Left cardiac atrium (tissue), 4 donors: ENCODE measurements at regions not wholly inside any gene's neighbourhood (a gene's known extent, or its start where the extent isn't known, plus 50 kb on each side); places are given as distances from the start of the nearest gene placed in this dataset.

Source experiments
- ATAC-seq, 2 donors: fragments of 200-7000 bp; cut with Tn5 transposase; one replicate each; pipeline ENCODE4 v1.9.1; 2020; ENCODE audit warnings: mild to moderate bottlenecking in 2 of 2, moderate library complexity in 2 of 2
- DNase-seq: peaks from one replicate; pipeline ENCODE4 v3.0.0-alpha.2; 2020
- intact Hi-C, 2 donors: fragments of 100-400 bp; cut with DNase I; formaldehyde crosslinking; loops; one replicate each; pipeline versions ENCODE4 v1.14.1 to v1.15.1; 2022 to 2023
- donor health status: DM: no; HTN: yes; CAD: no.
- donor health status: DM: no; HTN: yes; CAD: no; lungs with severe emphysema.
- donor health status: DM: yes; HTN: yes; CAD: no.
- donor health status: Dilated cardiomyopathy.

- intact Hi-C loops: loop anchor here in 1 of 2 donors (10.0 kb wide), 1 partner anchor 129 kb away; no protein-coding TSS in a partner anchor
- ATAC-seq: no peak
These were observed 125.9 kb upstream of the IRF2BP2 start for GRCh38 chr1:234735916-234736315.

GRCh38 chr1:234735476-234735875, 125.5 kb upstream of the IRF2BP2 start:
- DNase-seq: no peak
- intact Hi-C loops: loop anchor here in 1 of 2 donors (10.0 kb wide), 1 partner anchor 129 kb away; no protein-coding TSS in a partner anchor
- no peak for ATAC-seq

More at GRCh38 chr1:234735916-234736315, 125.9 kb upstream of the IRF2BP2 start:
- no peak for DNase-seq

GRCh38 chr1:234734869-234735268, 124.9 kb upstream of the IRF2BP2 start:
- intact Hi-C loops: loop anchor here in 1 of 2 donors (10.0 kb wide), 1 partner anchor 130 kb away; no protein-coding TSS in a partner anchor
- DNase-seq (no peak), ATAC-seq (no peak)

- intact Hi-C loops: loop anchor here in 1 of 2 donors (10.0 kb wide), 1 partner anchor 130 kb away; no protein-coding TSS in a partner anchor
- no peak for DNase-seq
- peak in 1 of 2 donors; percentile 31 for ATAC-seq
These were observed 124.4 kb upstream of the IRF2BP2 start for GRCh38 chr1:234734412-234734835.

GRCh38 chr1:234733427-234733826, 123.4 kb upstream of the IRF2BP2 start:
- ATAC-seq (no peak), DNase-seq (no peak)
- intact Hi-C loops: loop anchor here in 1 of 2 donors (10.0 kb wide), 1 partner anchor 131 kb away; no protein-coding TSS in a partner anchor

- ATAC-seq: no peak
- intact Hi-C loops: loop anchor here in 1 of 2 donors (10.0 kb wide), 1 partner anchor 132 kb away; no protein-coding TSS in a partner anchor
- DNase-seq: no peak
These were observed 122.9 kb upstream of the IRF2BP2 start for GRCh38 chr1:234732671-234733390.

- intact Hi-C loops: loop anchor here in 1 of 2 donors (10.0 kb wide), 1 partner anchor 133 kb away; no protein-coding TSS in a partner anchor
- ATAC-seq (no peak), DNase-seq (no peak)
These were observed 122.3 kb upstream of the IRF2BP2 start for GRCh38 chr1:234732260-234732659.

GRCh38 chr1:234731569-234732085, 121.6 kb upstream of the IRF2BP2 start:
- ATAC-seq (peak in 1 of 2 donors; percentile 42), DNase-seq (no peak)
- intact Hi-C loops: loop anchor here in 1 of 2 donors (10.0 kb wide), 1 partner anchor 133 kb away; no protein-coding TSS in a partner anchor

GRCh38 chr1:234730770-234731568, 121.0 kb upstream of the IRF2BP2 start:
- intact Hi-C loops: loop anchor here in 1 of 2 donors (10.0 kb wide), 1 partner anchor 134 kb away; no protein-coding TSS in a partner anchor
- no peak for ATAC-seq

GRCh38 chr1:234730475-234730769, 120.4 kb upstream of the IRF2BP2 start:
- intact Hi-C loops: loop anchor here in 1 of 2 donors (10.0 kb wide), 1 partner anchor 134 kb away; no protein-coding TSS in a partner anchor
- DNase-seq: no peak
- no peak for ATAC-seq

More at GRCh38 chr1:234730770-234731568, 121.0 kb upstream of the IRF2BP2 start:
- no peak for DNase-seq

- DNase-seq: no peak
- no peak for ATAC-seq
- intact Hi-C loops: loop anchor here (5.0 to 10.0 kb wide), 7 partner anchors 135 to 265 kb away; no protein-coding TSS in a partner anchor
These were observed 119.8 kb upstream of the IRF2BP2 start for GRCh38 chr1:234729561-234730474.

- DNase-seq (no peak), ATAC-seq (no peak)
- intact Hi-C loops: loop anchor here (5.0 to 10.0 kb wide), 6 partner anchors 156 to 266 kb away; no protein-coding TSS in a partner anchor
These were observed 118.8 kb upstream of the IRF2BP2 start for GRCh38 chr1:234728740-234729139.

GRCh38 chr1:234727018-234727940, 117.3 kb upstream of the IRF2BP2 start:
- DNase-seq (no peak), ATAC-seq (no peak)
- intact Hi-C loops: loop anchor here (5.0 to 10.0 kb wide), 6 partner anchors 158 to 268 kb away; no protein-coding TSS in a partner anchor

- intact Hi-C loops: loop anchor here (5.0 to 10.0 kb wide), 6 partner anchors 158 to 268 kb away; no protein-coding TSS in a partner anchor
- no peak for ATAC-seq
- DNase-seq: no peak
These were observed 116.5 kb upstream of the IRF2BP2 start for GRCh38 chr1:234726359-234726943.

GRCh38 chr1:234725177-234726132, 115.5 kb upstream of the IRF2BP2 start:
- ATAC-seq: peak; percentile 0 to 2
- intact Hi-C loops: loop anchor here (2.0 to 10.0 kb wide), 8 partner anchors 159 to 349 kb away; no protein-coding TSS in a partner anchor
- DNase-seq: peak; percentile 63
